ENCODE measurements at regions not wholly inside any gene's neighbourhood (a gene's known extent, or its start where the extent isn't known, plus 50 kb on each side); places are given as distances from the start of the nearest gene placed in this dataset.

GRCh38 chr2:107334306-107334705 is 448.3 kb upstream of the ST6GAL2 start:
- TF ChIP-seq CTCF (IDR thresholded peaks at IDR 0.05; ENCODE audit: poor library complexity, severe bottlenecking) = no peak
- no peak for TF ChIP-seq RAD21 (conservative IDR thresholded peaks at IDR 0.05)
- TF ChIP-seq REST (IDR thresholded peaks at IDR 0.05; ENCODE audit: borderline replicate concordance) = no peak
- no peak for TF ChIP-seq POLR2AphosphoS5 (IDR thresholded peaks at IDR 0.05)
- TF ChIP-seq EZH2 (IDR thresholded peaks at IDR 0.05; ENCODE audit: borderline replicate concordance, insufficient read depth, low read length, poor library complexity, severe bottlenecking) = no peak
- no peak for TF ChIP-seq EP300 (conservative IDR thresholded peaks at IDR 0.05; ENCODE audit: poor library complexity, severe bottlenecking)
- no peak for TF ChIP-seq TAF1 (IDR thresholded peaks at IDR 0.05; ENCODE audit: low read depth)
- TF ChIP-seq SMC3 (conservative IDR thresholded peaks at IDR 0.05; ENCODE audit: poor library complexity) = no peak
- TF ChIP-seq MXI1 (conservative IDR thresholded peaks at IDR 0.05; ENCODE audit: poor library complexity, severe bottlenecking) = no peak
